ENCODE measurements at regions not wholly inside any gene's neighbourhood (a gene's known extent, or its start where the extent isn't known, plus 50 kb on each side); places are given as distances from the start of the nearest gene placed in this dataset.

GRCh38 chr1:103336408-103336807 is 189.1 kb upstream of the RNPC3 start:
- DNase-seq (ENCODE audit: low read depth), result no peak
- H3K4me3 ChIP-seq (ENCODE audit: low read depth, low read length), result no peak overlapping the region
- no peak for TF ChIP-seq CTCF (IDR thresholded peaks at IDR 0.05; ENCODE audit: insufficient read depth, low read depth, low read length, missing control alignments)

GRCh38 chr1:103333141-103333540 is 192.4 kb upstream of the RNPC3 start:
- peak; percentile 26 for DNase-seq (ENCODE audit: low read depth)
- H3K4me3 ChIP-seq (ENCODE audit: low read depth, low read length), result no peak overlapping the region

GRCh38 chr1:103327054-103327719 is 198.3 kb upstream of the RNPC3 start:
- no peak overlapping the region for H3K4me3 ChIP-seq (ENCODE audit: low read depth, low read length)
- TF ChIP-seq CTCF (IDR thresholded peaks at IDR 0.05; ENCODE audit: insufficient read depth, low read depth, low read length, missing control alignments), result no peak
- DNase-seq (ENCODE audit: low read depth), result no peak

More at GRCh38 chr1:103333141-103333540, 192.4 kb upstream of the RNPC3 start:
- no peak for TF ChIP-seq CTCF (IDR thresholded peaks at IDR 0.05; ENCODE audit: insufficient read depth, low read depth, low read length, missing control alignments)

- no peak for TF ChIP-seq CTCF (IDR thresholded peaks at IDR 0.05; ENCODE audit: insufficient read depth, low read depth, low read length, missing control alignments)
- no peak overlapping the region for H3K4me3 ChIP-seq (ENCODE audit: low read depth, low read length)
- no peak for DNase-seq (ENCODE audit: low read depth)
Observed at GRCh38 chr1:103326595-103326994, 198.9 kb upstream of the RNPC3 start.

- DNase-seq (ENCODE audit: low read depth), result no peak
- TF ChIP-seq CTCF (IDR thresholded peaks at IDR 0.05; ENCODE audit: insufficient read depth, low read depth, low read length, missing control alignments), result no peak
- H3K4me3 ChIP-seq (ENCODE audit: low read depth, low read length), result no peak overlapping the region
Observed at GRCh38 chr1:103309786-103310185, 201.5 kb upstream of the COL11A1 start.

- TF ChIP-seq CTCF (IDR thresholded peaks at IDR 0.05; ENCODE audit: insufficient read depth, low read depth, low read length, missing control alignments), result no peak
- H3K4me3 ChIP-seq (ENCODE audit: low read depth, low read length), result no peak overlapping the region
- no peak for DNase-seq (ENCODE audit: low read depth)
Observed at GRCh38 chr1:103307751-103308150, 199.4 kb upstream of the COL11A1 start.
